Parathyroid adenoma (tissue), 2 donors: ENCODE measurements at regions not wholly inside any gene's neighbourhood (a gene's known extent, or its start where the extent isn't known, plus 50 kb on each side); places are given as distances from the start of the nearest gene placed in this dataset.

ENCODE experiments used
- H2AFZ ChIP-seq: fragments of 300-600 bp; sonication (generic); one replicate; pipeline ENCODE4 v1.7.0; 2017; ENCODE audit warnings: antibody characterized with exemption, mild to moderate bottlenecking
- H3K27ac ChIP-seq: fragments of 300-600 bp; sonication (generic); one replicate; pipeline ENCODE4 v1.7.0; 2017
- H3K27me3 ChIP-seq: fragments of 300-600 bp; sonication (generic); one replicate; pipeline ENCODE4 v1.7.0; 2017; ENCODE audit warnings: low read length; ENCODE audit not compliant: control insufficient read depth, insufficient read depth
- H3K36me3 ChIP-seq: fragments of 300-600 bp; sonication (generic); one replicate; pipeline ENCODE4 v1.7.0; 2017; ENCODE audit warnings: low read length; ENCODE audit not compliant: control insufficient read depth, insufficient read depth
- H3K4me1 ChIP-seq: fragments of 300-600 bp; sonication (generic); one replicate; pipeline ENCODE4 v1.7.0; 2017; ENCODE audit warnings: control low read depth
- H3K4me2 ChIP-seq: fragments of 300-600 bp; sonication (generic); one replicate; pipeline ENCODE4 v1.7.0; 2017; ENCODE audit warnings: low read length
- H3K4me3 ChIP-seq: fragments of 300-600 bp; sonication (generic); one replicate; pipeline ENCODE4 v1.7.0; 2017; ENCODE audit warnings: low read depth, low read length
- H3K79me2 ChIP-seq: fragments of 300-600 bp; sonication (generic); one replicate; pipeline ENCODE4 v1.7.0; 2017; ENCODE audit warnings: control low read depth
- H3K9ac ChIP-seq: fragments of 300-600 bp; sonication (generic); one replicate; pipeline ENCODE4 v1.7.0; 2017; ENCODE audit warnings: mild to moderate bottlenecking
- H3K9me3 ChIP-seq: fragments of 300-600 bp; sonication (generic); one replicate; pipeline ENCODE4 v1.7.0; 2017; ENCODE audit warnings: low read length; ENCODE audit not compliant: control insufficient read depth
- TF ChIP-seq, protein P1 (sequence below): fragments of 300-600 bp; sonication (generic); IDR thresholded peaks from one replicate; pipeline ENCODE4 v1.7.0; 2017; ENCODE audit warnings: antibody characterized with exemption, mild to moderate bottlenecking
- donor health status: primary hyperparathyroidism.

DNA sequence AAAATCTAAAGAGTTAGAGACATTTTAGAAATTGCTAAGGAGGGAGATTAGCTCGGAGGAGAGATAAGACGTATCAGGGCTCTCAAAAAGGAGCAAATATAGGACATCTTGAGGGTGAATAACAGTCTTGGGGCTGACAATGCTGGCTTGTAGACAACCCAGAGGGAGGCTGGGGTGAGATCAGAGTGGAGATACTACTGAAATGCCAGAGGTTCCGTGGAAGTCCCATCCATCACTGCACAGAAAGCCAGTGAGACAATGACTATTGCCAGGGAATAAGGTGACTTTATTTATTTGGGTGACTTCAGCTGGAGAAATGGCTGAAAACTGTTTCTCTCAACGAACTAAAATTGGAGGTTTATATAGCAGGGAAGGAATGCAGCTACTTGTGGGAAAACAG, 838.1 kb upstream of the AGA start:
- TF ChIP-seq, protein P1, sequence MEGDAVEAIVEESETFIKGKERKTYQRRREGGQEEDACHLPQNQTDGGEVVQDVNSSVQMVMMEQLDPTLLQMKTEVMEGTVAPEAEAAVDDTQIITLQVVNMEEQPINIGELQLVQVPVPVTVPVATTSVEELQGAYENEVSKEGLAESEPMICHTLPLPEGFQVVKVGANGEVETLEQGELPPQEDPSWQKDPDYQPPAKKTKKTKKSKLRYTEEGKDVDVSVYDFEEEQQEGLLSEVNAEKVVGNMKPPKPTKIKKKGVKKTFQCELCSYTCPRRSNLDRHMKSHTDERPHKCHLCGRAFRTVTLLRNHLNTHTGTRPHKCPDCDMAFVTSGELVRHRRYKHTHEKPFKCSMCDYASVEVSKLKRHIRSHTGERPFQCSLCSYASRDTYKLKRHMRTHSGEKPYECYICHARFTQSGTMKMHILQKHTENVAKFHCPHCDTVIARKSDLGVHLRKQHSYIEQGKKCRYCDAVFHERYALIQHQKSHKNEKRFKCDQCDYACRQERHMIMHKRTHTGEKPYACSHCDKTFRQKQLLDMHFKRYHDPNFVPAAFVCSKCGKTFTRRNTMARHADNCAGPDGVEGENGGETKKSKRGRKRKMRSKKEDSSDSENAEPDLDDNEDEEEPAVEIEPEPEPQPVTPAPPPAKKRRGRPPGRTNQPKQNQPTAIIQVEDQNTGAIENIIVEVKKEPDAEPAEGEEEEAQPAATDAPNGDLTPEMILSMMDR, result no peak
- Histone ChIP-seq H3K4me2 (no peak overlapping the region), H3K79me2 (no peaks in the 10 kb centered on the region), H3K27ac (no peak overlapping the region), H2AFZ (no peak overlapping the region), H3K27me3 (no peaks in the 10 kb centered on the region), H3K4me1 (no peaks in the 10 kb centered on the region), H3K4me3 (no peak overlapping the region), H3K36me3 (no peaks in the 10 kb centered on the region), H3K9ac (no peak overlapping the region), H3K9me3 (no peaks in the 10 kb centered on the region)

DNA sequence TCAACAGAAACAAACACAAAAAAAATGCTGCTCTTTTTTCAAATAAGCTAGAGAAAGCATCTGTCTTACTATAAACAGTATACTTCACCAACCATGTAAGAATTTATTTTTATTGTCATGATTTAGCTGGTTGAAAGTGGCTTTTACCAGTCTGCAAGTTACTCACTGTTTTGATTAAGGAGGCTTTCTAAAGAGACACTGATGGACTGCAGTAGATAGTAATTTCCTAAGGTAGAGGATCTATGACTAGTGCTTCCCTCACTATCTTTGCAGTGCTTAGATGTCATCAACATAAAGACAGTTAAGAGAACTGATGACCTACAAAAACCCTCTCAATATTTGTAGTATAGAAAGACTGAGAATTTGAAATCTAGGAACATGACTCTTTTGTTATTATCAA, 846.2 kb upstream of the AGA start:
- Histone ChIP-seq H2AFZ (no peak overlapping the region), H3K4me3 (no peak overlapping the region), H3K27me3 (no peaks in the 10 kb centered on the region), H3K79me2 (no peaks in the 10 kb centered on the region), H3K4me1 (no peaks in the 10 kb centered on the region), H3K4me2 (no peak overlapping the region), H3K36me3 (no peaks in the 10 kb centered on the region), H3K27ac (no peak overlapping the region), H3K9ac (no peak overlapping the region), H3K9me3 (no peaks in the 10 kb centered on the region)
- TF ChIP-seq, protein P1, result no peak

DNA sequence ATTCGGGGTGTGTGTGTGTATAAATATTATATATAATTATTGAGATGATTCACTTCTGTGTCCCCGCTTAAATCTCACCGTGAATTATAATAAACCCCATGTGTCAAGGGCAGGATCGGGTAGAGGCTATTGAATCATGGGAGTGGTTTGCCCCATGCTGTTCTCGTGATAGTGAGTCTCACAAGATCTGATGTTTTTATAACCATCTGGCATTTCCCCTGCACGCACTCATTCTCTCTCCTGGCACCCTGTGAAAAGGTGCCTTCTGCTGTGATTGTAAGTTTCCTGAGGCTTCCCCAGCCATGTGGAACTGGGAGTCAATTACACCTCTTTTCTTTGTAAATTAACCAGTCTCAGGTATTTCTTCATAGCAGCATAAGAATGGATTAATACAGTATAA, 851.4 kb upstream of the AGA start:
- H3K79me2 ChIP-seq, result no peaks in the 10 kb centered on the region
- TF ChIP-seq, protein P1, result no peak
- H3K4me3 ChIP-seq, result no peak overlapping the region
- H3K4me1 ChIP-seq, result no peaks in the 10 kb centered on the region
- no peak overlapping the region for H3K27ac ChIP-seq
- no peak overlapping the region for H3K9ac ChIP-seq
- H3K9me3 ChIP-seq, result no peaks in the 10 kb centered on the region
- H2AFZ ChIP-seq, result no peak overlapping the region
- H3K27me3 ChIP-seq, result no peaks in the 10 kb centered on the region
- H3K36me3 ChIP-seq, result no peaks in the 10 kb centered on the region
- no peak overlapping the region for H3K4me2 ChIP-seq

DNA sequence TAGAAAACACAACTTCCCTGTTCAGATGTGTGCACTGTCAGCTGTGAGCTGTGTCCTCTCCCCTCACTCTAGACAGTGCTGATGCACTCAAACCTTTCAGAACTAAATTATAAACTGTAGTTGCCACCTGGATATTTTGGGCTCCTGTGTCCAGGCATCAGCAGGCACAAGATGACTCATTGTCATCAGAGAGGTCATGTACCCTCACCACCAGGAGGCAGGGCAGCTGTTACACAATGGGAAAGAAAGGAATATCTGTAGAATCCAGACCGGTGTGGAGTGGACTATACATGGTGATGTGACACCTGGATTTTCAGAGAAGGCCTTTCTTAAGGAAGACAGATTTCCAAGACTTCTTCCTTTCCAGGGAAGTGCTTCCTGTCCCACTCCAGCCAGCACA, 854.4 kb upstream of the AGA start:
- TF ChIP-seq, protein P1, result no peak
- no peak overlapping the region for H3K4me3 ChIP-seq
- no peak overlapping the region for H3K27ac ChIP-seq
- H3K9me3 ChIP-seq, result no peaks in the 10 kb centered on the region
- H3K36me3 ChIP-seq, result no peaks in the 10 kb centered on the region
- no peaks in the 10 kb centered on the region for H3K27me3 ChIP-seq
- H3K4me1 ChIP-seq, result no peaks in the 10 kb centered on the region
- H3K4me2 ChIP-seq, result no peak overlapping the region
- no peak overlapping the region for H2AFZ ChIP-seq
- no peak overlapping the region for H3K9ac ChIP-seq
- no peaks in the 10 kb centered on the region for H3K79me2 ChIP-seq

DNA sequence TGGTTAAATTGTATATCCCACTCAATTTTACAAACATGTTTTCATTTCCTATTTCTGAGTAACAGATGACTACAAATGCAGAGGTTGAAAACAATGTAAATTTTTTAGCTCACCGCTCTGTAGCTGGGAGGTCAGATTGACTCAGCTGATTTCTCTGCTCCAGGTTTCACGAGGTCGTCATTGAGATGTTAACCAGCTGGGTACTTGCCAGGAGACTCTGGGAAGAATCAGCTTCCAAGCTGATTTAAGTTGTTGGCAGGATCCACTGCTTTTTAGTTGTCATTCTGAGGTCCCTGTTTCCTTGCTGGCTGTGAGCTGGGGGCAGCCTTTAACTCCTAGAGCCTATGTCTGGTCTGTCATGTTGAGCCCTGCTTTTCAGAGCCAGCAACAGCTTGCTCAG, 864.3 kb upstream of the AGA start:
- H3K4me1 ChIP-seq, result no peaks in the 10 kb centered on the region
- H3K9ac ChIP-seq, result no peak overlapping the region
- H3K27me3 ChIP-seq, result no peaks in the 10 kb centered on the region
- H3K27ac ChIP-seq, result no peak overlapping the region
- H3K4me3 ChIP-seq, result no peak overlapping the region
- no peaks in the 10 kb centered on the region for H3K36me3 ChIP-seq
- H3K79me2 ChIP-seq, result no peaks in the 10 kb centered on the region
- H3K4me2 ChIP-seq, result no peak overlapping the region
- TF ChIP-seq, protein P1, result no peak
- no peaks in the 10 kb centered on the region for H3K9me3 ChIP-seq
- H2AFZ ChIP-seq, result no peak overlapping the region
